Activated naive CD8-positive, alpha-beta T cell treated with anti-CD3 and anti-CD28 coated beads, Interleukin-2, amount 10 ng/mL, durations not matched to agents 7 days and 5 days (primary cell): ENCODE measurements at regions not wholly inside any gene's neighbourhood (a gene's known extent, or its start where the extent isn't known, plus 50 kb on each side); places are given as distances from the start of the nearest gene placed in this dataset.

Experiments
- ATAC-seq: fragments of 150-1000 bp; cut with Tn5 transposase; one replicate; pipeline ENCODE4 v1.10.0; 2021; ENCODE audit warnings: low read depth, moderate library complexity
- POLR2A ChIA-PET: fragments of 350-600 bp; sonication (Branson Sonifier 250); formaldehyde crosslinking; loops from one replicate; lab custom pipeline; 2021; ENCODE audit warnings: antibody characterized with exemption; lab: Charles Lee
- DNase-seq: peaks from one replicate; pipeline ENCODE4 v3.0.0; 2021
- H3K27ac Mint-ChIP-seq: one replicate; pipeline ENCODE4 v1.8.0; 2022; ENCODE audit warnings: mild to moderate bottlenecking, mixed read lengths
- H3K27me3 Mint-ChIP-seq: one replicate; pipeline ENCODE4 v1.8.0; 2022; ENCODE audit warnings: mild to moderate bottlenecking, moderate library complexity, mixed read lengths
- H3K36me3 Mint-ChIP-seq: one replicate; pipeline ENCODE4 v1.8.0; 2021; ENCODE audit warnings: mild to moderate bottlenecking, mixed read lengths
- H3K4me1 Mint-ChIP-seq: one replicate; pipeline ENCODE4 v1.8.0; 2021; ENCODE audit warnings: mixed read lengths
- H3K4me3 Mint-ChIP-seq: one replicate; pipeline ENCODE4 v1.8.0; 2022; ENCODE audit warnings: mild to moderate bottlenecking, moderate library complexity, mixed read lengths
- H3K9me3 Mint-ChIP-seq: one replicate; pipeline ENCODE4 v1.8.0; 2021; ENCODE audit warnings: mixed read lengths

GRCh38 chr10:2121929-2122328, 384.6 kb upstream of the ADARB2 start:
- POLR2A ChIA-PET = no interaction called here
- ATAC-seq (no peak), DNase-seq (no peak)
- no peak overlapping the region for H3K27ac Mint-ChIP-seq
- no peaks in the 10 kb centered on the region for H3K36me3 Mint-ChIP-seq
- H3K9me3 Mint-ChIP-seq = peaks cover 2% of the 10 kb centered on the region
- H3K4me1 Mint-ChIP-seq = no peaks in the 10 kb centered on the region
- no peak overlapping the region for H3K4me3 Mint-ChIP-seq
- no peaks in the 10 kb centered on the region for H3K27me3 Mint-ChIP-seq

DNA sequence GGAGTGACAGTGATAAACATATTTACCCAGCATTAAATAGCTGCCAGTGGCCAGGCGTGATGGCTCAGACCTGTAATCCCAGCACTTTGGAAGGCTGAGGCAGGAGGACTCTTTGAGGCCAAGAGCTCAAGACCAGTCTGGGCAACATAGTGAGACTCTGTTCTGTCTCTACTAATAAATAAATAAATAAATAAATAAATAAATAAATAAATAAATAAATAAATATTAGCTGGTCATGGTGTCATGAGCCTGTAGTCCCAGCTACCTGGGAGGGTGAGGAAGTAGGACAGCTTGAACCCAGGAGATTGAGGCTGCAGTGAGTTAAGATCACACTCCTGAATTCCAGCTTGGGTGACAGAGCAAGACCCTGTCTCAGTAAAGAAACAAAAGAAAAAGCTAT, 384.0 kb upstream of the ADARB2 start:
- ATAC-seq = no peak
- Mint-ChIP-seq H3K27me3 (no peaks in the 10 kb centered on the region), H3K36me3 (no peaks in the 10 kb centered on the region), H3K9me3 (peaks cover 2% of the 10 kb centered on the region), H3K27ac (no peak overlapping the region), H3K4me1 (no peaks in the 10 kb centered on the region), H3K4me3 (no peak overlapping the region)
- no peak for DNase-seq
- POLR2A ChIA-PET = no interaction called here

- peaks cover 2% of the 10 kb centered on the region for H3K9me3 Mint-ChIP-seq
- ATAC-seq (no peak), DNase-seq (no peak)
- no peaks in the 10 kb centered on the region for H3K36me3 Mint-ChIP-seq
- H3K4me1 Mint-ChIP-seq = no peaks in the 10 kb centered on the region
- POLR2A ChIA-PET = no interaction called here
- peaks cover 2% of the 10 kb centered on the region for H3K27me3 Mint-ChIP-seq
- no peak overlapping the region for H3K4me3 Mint-ChIP-seq
- no peak overlapping the region for H3K27ac Mint-ChIP-seq
Measured at GRCh38 chr10:2120746-2121145, 383.4 kb upstream of the ADARB2 start.

DNA sequence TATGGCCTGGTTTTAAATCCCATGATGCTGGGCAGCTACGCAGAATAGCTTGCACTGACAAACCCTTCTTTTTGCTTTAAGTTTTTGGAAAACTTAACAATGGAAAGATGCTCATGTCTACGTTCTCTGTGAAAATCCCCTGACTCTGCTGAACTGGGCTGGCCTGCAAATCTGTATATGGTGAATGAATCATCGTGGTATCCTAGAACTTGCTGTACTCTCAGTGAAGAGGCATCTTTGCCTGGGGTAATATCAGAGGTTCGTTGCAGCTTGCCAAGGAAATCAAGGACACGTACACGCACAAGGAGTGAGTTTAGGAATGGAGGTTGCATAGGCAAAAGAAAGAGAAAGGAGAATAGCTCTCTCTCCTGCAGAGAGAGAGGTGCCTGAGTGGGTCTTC, 382.0 kb upstream of the ADARB2 start:
- Mint-ChIP-seq H3K4me1 (no peaks in the 10 kb centered on the region), H3K36me3 (no peaks in the 10 kb centered on the region), H3K4me3 (no peak overlapping the region), H3K9me3 (peaks cover 2% of the 10 kb centered on the region), H3K27me3 (peaks cover 2% of the 10 kb centered on the region), H3K27ac (no peak overlapping the region)
- DNase-seq = no peak
- ATAC-seq = no peak
- POLR2A ChIA-PET = no interaction called here

- ATAC-seq (no peak), DNase-seq (no peak)
- peaks cover 2% of the 10 kb centered on the region for H3K27me3 Mint-ChIP-seq
- H3K36me3 Mint-ChIP-seq = no peaks in the 10 kb centered on the region
- peaks cover 2% of the 10 kb centered on the region for H3K9me3 Mint-ChIP-seq
- POLR2A ChIA-PET = no interaction called here
- H3K4me3 Mint-ChIP-seq = no peak overlapping the region
- no peak overlapping the region for H3K27ac Mint-ChIP-seq
- H3K4me1 Mint-ChIP-seq = no peaks in the 10 kb centered on the region
Measured at GRCh38 chr10:2118201-2118600, 380.9 kb upstream of the ADARB2 start.

GRCh38 chr10:2117641-2118040, 380.3 kb upstream of the ADARB2 start:
- no peaks in the 10 kb centered on the region for H3K4me1 Mint-ChIP-seq
- H3K27ac Mint-ChIP-seq = no peak overlapping the region
- peaks cover 2% of the 10 kb centered on the region for H3K9me3 Mint-ChIP-seq
- peaks cover 2% of the 10 kb centered on the region for H3K27me3 Mint-ChIP-seq
- POLR2A ChIA-PET = no interaction called here
- no peak overlapping the region for H3K4me3 Mint-ChIP-seq
- H3K36me3 Mint-ChIP-seq = no peaks in the 10 kb centered on the region
- no peak for DNase-seq
- no peak for ATAC-seq

DNA sequence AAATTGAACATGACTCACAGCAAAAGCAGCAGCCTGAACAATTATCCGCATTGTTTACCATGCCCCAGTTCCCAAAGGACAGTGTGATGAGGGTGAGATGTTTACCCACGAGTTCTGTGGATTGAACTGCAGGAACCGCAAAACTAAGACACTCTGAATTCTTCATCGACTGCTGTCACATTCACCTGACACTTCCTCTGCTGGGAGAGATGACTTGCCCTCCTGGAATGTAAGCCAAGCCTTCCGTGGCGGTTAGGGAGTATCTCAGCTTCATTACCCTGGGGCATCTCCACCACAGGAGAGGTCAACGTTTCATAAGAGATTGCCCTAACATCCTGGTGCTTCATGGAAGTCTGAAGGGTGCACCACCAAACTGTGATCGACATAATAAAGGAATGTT, 374.6 kb upstream of the ADARB2 start:
- Mint-ChIP-seq H3K4me3 (no peak overlapping the region), H3K36me3 (no peaks in the 10 kb centered on the region), H3K27me3 (peaks cover 2% of the 10 kb centered on the region), H3K27ac (no peak overlapping the region), H3K4me1 (no peaks in the 10 kb centered on the region), H3K9me3 (no peaks in the 10 kb centered on the region)
- POLR2A ChIA-PET = no interaction called here
- no peak for DNase-seq
- no peak for ATAC-seq

DNA sequence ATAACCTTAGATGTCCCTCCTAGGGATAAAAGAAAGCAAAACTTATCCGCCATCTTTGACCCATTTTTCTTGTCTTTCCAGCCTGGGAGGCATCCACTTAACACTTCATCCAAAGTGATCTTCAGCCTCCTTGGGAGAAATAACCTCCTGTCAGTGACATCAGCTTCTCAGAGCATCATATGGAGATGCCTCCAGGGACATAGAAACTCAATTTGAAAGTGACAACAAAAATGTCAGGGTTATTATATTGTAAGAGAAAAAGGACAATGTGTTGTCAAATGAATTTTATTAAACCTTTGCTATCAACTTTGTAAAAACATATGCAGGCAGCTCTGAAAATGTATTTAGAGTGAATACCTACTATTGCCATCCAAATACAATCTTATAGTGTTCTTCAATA, 371.2 kb upstream of the ADARB2 start:
- Mint-ChIP-seq H3K4me1 (no peaks in the 10 kb centered on the region), H3K9me3 (no peaks in the 10 kb centered on the region), H3K36me3 (no peaks in the 10 kb centered on the region), H3K4me3 (no peak overlapping the region), H3K27me3 (no peaks in the 10 kb centered on the region), H3K27ac (no peak overlapping the region)
- DNase-seq (no peak), ATAC-seq (no peak)
- POLR2A ChIA-PET = no interaction called here

DNA sequence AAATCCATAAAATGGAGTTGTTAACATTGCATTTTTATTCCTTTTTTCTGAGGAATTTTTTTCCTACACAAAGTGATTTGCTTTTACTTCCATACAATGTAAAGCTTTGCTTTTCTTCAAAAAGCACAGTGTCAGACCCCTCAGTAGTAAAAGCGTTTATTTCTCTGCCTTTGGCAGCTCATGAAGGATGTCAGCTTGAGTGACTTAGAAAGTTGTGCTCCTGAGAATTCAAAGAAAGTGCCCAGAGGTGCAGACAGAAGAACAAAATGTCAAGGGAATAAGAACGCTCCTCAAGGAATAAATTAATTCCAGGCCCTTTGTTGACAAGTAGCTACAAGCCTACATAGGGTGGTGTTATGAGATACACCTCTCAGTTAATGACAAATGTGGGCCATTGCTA, 369.3 kb upstream of the ADARB2 start:
- DNase-seq (no peak), ATAC-seq (no peak)
- no peaks in the 10 kb centered on the region for H3K4me1 Mint-ChIP-seq
- H3K36me3 Mint-ChIP-seq = no peaks in the 10 kb centered on the region
- no peak overlapping the region for H3K4me3 Mint-ChIP-seq
- H3K9me3 Mint-ChIP-seq = no peaks in the 10 kb centered on the region
- no peaks in the 10 kb centered on the region for H3K27me3 Mint-ChIP-seq
- POLR2A ChIA-PET = no interaction called here
- H3K27ac Mint-ChIP-seq = no peak overlapping the region

DNA sequence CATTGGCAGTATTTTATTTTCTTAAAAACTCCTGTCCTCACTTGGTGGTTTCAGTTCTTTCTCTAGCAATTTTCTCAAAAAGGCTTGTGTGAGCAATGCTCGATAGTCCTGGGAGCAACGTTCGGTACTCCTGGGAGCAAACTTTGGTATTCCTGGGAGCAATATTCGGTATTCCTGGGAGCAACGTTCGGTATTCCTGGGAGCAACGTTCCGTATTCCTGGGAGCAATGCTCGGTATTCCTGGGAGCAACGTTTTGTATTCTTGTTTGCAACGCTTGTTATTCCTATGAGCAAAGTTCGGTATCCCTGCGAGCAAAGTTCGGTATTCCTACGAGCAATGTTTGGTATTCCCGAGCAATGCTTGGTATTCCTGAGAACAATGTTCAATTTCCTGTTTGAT, 362.0 kb upstream of the ADARB2 start:
- H3K27ac Mint-ChIP-seq = no peak overlapping the region
- POLR2A ChIA-PET = no interaction called here

DNA sequence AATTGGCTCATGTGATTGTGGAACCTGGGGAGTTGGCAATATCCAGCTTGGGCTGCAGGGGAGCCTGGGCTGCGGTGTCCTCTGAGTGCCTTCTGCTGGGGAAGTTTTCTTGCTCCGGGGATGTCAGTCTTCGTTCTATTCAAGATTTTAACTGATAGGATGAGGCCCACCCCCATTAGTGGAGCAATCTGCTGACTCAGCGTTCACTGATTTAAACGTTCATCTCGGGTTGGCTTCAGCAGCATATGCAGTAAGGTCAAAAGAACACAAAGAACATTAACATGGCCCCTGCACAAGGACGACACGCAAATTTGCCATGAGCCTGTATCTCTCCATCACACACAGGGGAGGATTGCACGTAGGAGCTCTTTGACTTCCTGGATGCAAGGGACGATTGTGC, 360.6 kb upstream of the ADARB2 start:
- DNase-seq (no peak), ATAC-seq (no peak)
- POLR2A ChIA-PET = no interaction called here
- no peaks in the 10 kb centered on the region for H3K4me1 Mint-ChIP-seq
- no peaks in the 10 kb centered on the region for H3K9me3 Mint-ChIP-seq
- H3K36me3 Mint-ChIP-seq = no peaks in the 10 kb centered on the region
- H3K27ac Mint-ChIP-seq = no peak overlapping the region
- no peaks in the 10 kb centered on the region for H3K27me3 Mint-ChIP-seq
- no peak overlapping the region for H3K4me3 Mint-ChIP-seq

More for the DNA sequence above, 362.0 kb upstream of the ADARB2 start:
- no peak for DNase-seq
- no peaks in the 10 kb centered on the region for H3K36me3 Mint-ChIP-seq
- no peak overlapping the region for H3K4me3 Mint-ChIP-seq
- no peak for ATAC-seq
- no peaks in the 10 kb centered on the region for H3K27me3 Mint-ChIP-seq
- no peaks in the 10 kb centered on the region for H3K9me3 Mint-ChIP-seq
- no peaks in the 10 kb centered on the region for H3K4me1 Mint-ChIP-seq

DNA sequence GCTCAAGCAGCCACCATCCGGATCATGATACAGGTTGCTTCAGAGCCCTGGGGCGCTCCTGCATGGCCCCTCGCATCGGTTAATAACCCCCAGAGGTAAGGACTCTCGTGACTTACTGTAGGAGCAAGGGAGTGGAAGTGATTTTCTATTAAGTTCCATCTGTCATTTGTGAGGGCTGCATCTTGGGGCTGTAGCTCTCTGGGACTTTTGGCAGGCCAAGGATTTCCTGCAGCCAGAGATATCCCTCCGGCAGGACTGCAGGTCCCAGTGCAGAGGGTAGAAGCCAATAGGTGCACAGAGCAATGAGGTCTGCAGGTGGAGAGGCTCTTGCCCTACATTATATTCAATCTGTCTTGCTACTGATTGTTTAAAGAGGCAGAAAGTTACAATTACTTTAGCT, 356.8 kb upstream of the ADARB2 start:
- no peaks in the 10 kb centered on the region for H3K27me3 Mint-ChIP-seq
- DNase-seq (no peak), ATAC-seq (no peak)
- no peak overlapping the region for H3K27ac Mint-ChIP-seq
- H3K4me3 Mint-ChIP-seq = no peak overlapping the region
- POLR2A ChIA-PET = no interaction called here
- H3K36me3 Mint-ChIP-seq = no peaks in the 10 kb centered on the region
- H3K4me1 Mint-ChIP-seq = no peaks in the 10 kb centered on the region
- no peaks in the 10 kb centered on the region for H3K9me3 Mint-ChIP-seq

GRCh38 chr10:2083591-2083990, 346.3 kb upstream of the ADARB2 start:
- POLR2A ChIA-PET = no interaction called here
- ATAC-seq = no peak
- H3K27me3 Mint-ChIP-seq = no peaks in the 10 kb centered on the region
- H3K36me3 Mint-ChIP-seq = no peaks in the 10 kb centered on the region
- peaks cover 2% of the 10 kb centered on the region for H3K9me3 Mint-ChIP-seq
- no peak for DNase-seq
- H3K4me3 Mint-ChIP-seq = no peak overlapping the region
- no peaks in the 10 kb centered on the region for H3K4me1 Mint-ChIP-seq
- no peak overlapping the region for H3K27ac Mint-ChIP-seq

DNA sequence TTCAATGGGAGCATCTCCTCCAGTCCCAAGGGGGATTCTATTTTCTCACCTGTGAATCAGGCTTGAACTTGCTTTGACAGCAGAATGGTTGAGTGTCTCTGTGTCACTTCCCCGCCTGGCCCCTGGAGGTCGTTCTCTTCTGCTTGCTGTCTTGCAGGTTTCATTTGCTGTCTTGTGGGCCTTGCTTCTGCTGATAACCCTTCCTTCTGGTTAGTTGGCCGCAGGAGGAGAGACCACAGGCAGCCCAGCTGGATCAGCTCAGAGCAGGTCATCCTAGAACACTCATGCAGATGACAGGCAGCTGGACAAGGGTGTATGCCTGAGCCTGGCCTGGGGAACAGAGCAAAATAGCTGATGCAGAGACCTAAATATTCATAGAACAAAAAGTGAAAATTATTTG, 344.2 kb upstream of the ADARB2 start:
- H3K4me1 Mint-ChIP-seq = no peaks in the 10 kb centered on the region
- POLR2A ChIA-PET = no interaction called here
- ATAC-seq = no peak

GRCh38 chr10:2079603-2080078, 342.3 kb upstream of the ADARB2 start:
- POLR2A ChIA-PET = no interaction called here
- ATAC-seq = no peak
- no peaks in the 10 kb centered on the region for H3K27me3 Mint-ChIP-seq
- no peaks in the 10 kb centered on the region for H3K36me3 Mint-ChIP-seq
- no peak overlapping the region for H3K27ac Mint-ChIP-seq
- DNase-seq = no peak
- no peak overlapping the region for H3K4me3 Mint-ChIP-seq
- no peaks in the 10 kb centered on the region for H3K4me1 Mint-ChIP-seq
- H3K9me3 Mint-ChIP-seq = no peaks in the 10 kb centered on the region

More for the DNA sequence above, 344.2 kb upstream of the ADARB2 start:
- H3K27ac Mint-ChIP-seq = no peak overlapping the region
- no peak for DNase-seq
- H3K27me3 Mint-ChIP-seq = no peaks in the 10 kb centered on the region
- H3K9me3 Mint-ChIP-seq = no peaks in the 10 kb centered on the region
- H3K4me3 Mint-ChIP-seq = no peak overlapping the region
- H3K36me3 Mint-ChIP-seq = no peaks in the 10 kb centered on the region
